ENCODE measurements at regions not wholly inside any gene's neighbourhood (a gene's known extent, or its start where the extent isn't known, plus 50 kb on each side); places are given as distances from the start of the nearest gene placed in this dataset.

GRCh38 chr20:48381353-48382120 lies 446.3 kb downstream of the PREX1 start:
- H3K4me1 ChIP-seq (ENCODE audit: control insufficient read depth in 1 of 2, insufficient read depth in 2 of 2, low read length in 2 of 2): no peaks in the 10 kb centered on the region
- H2AFZ ChIP-seq (ENCODE audit: insufficient read depth, low read depth, low read length, poor library complexity, severe bottlenecking): no peak overlapping the region
- TF ChIP-seq CTCF (IDR thresholded peaks at IDR 0.05): no peak
- Mint-ChIP-seq H3K36me3 (no peaks in the 10 kb centered on the region), H3K27ac (no peak overlapping the region), H3K9me3 (peaks cover 0 to 5% (median 3%) of the 10 kb centered on the region in 7 donors), H3K4me1 (no peaks in the 10 kb centered on the region), H3K27me3 (ENCODE audit: low read depth in 3 of 3) (peaks cover 10 to 15% (median 11%) of the 10 kb centered on the region in 3 donors), H3K4me3 (no peak overlapping the region)
- no peaks in the 10 kb centered on the region for H3K79me2 ChIP-seq (ENCODE audit: insufficient read depth, low read length)
- DNase-seq: no peak
- H3K36me3 ChIP-seq (replicated peaks in 1 of 2; ENCODE audit: control insufficient read depth in 1 of 2, insufficient read depth in 2 of 2, low read length in 2 of 2): no peaks in the 10 kb centered on the region
- intact Hi-C loops (cut with micrococcal nuclease): no loop called here
- no peak overlapping the region for H3K4me2 ChIP-seq (replicated peaks; ENCODE audit: extremely low read depth, low read length, poor library complexity, severe bottlenecking)
- H3K27ac ChIP-seq (ENCODE audit: low read depth in 1 of 2, low read length in 2 of 2): no peak overlapping the region
- no peak overlapping the region for H3K4me3 ChIP-seq (replicated peaks in 1 of 3; ENCODE audit: low read depth in 2 of 3, low read length in 3 of 3)
- no peaks in the 10 kb centered on the region for H3K9me3 ChIP-seq (replicated peaks in 1 of 2; ENCODE audit: control insufficient read depth in 1 of 2, insufficient read depth in 1 of 2, low read length in 2 of 2)
- H3K27me3 ChIP-seq (ENCODE audit: control insufficient read depth in 2 of 2, insufficient read depth in 2 of 2, low read length in 2 of 2): no peaks in the 10 kb centered on the region
- H4K20me1 ChIP-seq (ENCODE audit: insufficient read depth, low read length): no peaks in the 10 kb centered on the region
- no peak overlapping the region for H3K9ac ChIP-seq (ENCODE audit: insufficient read depth, low read length, poor library complexity, severe bottlenecking)
- WGBS (ENCODE audit: insufficient coverage): 95% methylated on average over 12 of the region's 12 CpGs

GRCh38 chr20:48380661-48381060 lies 447.1 kb downstream of the PREX1 start:
- H3K36me3 ChIP-seq (replicated peaks in 1 of 2; ENCODE audit: control insufficient read depth in 1 of 2, insufficient read depth in 2 of 2, low read length in 2 of 2): no peaks in the 10 kb centered on the region
- no peak overlapping the region for H3K4me3 ChIP-seq (replicated peaks in 1 of 3; ENCODE audit: low read depth in 2 of 3, low read length in 3 of 3)
- no peak overlapping the region for H3K27ac Mint-ChIP-seq
- no peak for TF ChIP-seq CTCF (IDR thresholded peaks at IDR 0.05)
- no peak overlapping the region for H3K4me3 Mint-ChIP-seq
- H3K79me2 ChIP-seq (ENCODE audit: insufficient read depth, low read length): no peaks in the 10 kb centered on the region
- intact Hi-C loops (cut with micrococcal nuclease): no loop called here
- peaks cover 0 to 5% (median 3%) of the 10 kb centered on the region in 7 donors for H3K9me3 Mint-ChIP-seq
- H3K27ac ChIP-seq (ENCODE audit: low read depth in 1 of 2, low read length in 2 of 2): no peak overlapping the region
- no peak overlapping the region for H2AFZ ChIP-seq (ENCODE audit: insufficient read depth, low read depth, low read length, poor library complexity, severe bottlenecking)
- H3K4me1 Mint-ChIP-seq: no peaks in the 10 kb centered on the region
- H3K9me3 ChIP-seq (replicated peaks in 1 of 2; ENCODE audit: control insufficient read depth in 1 of 2, insufficient read depth in 1 of 2, low read length in 2 of 2): no peaks in the 10 kb centered on the region
- peaks cover 9 to 18% (median 17%) of the 10 kb centered on the region in 3 donors for H3K27me3 Mint-ChIP-seq (ENCODE audit: low read depth in 3 of 3)
- no peaks in the 10 kb centered on the region for H3K27me3 ChIP-seq (ENCODE audit: control insufficient read depth in 2 of 2, insufficient read depth in 2 of 2, low read length in 2 of 2)
- H3K4me2 ChIP-seq (replicated peaks; ENCODE audit: extremely low read depth, low read length, poor library complexity, severe bottlenecking): no peak overlapping the region
- H4K20me1 ChIP-seq (ENCODE audit: insufficient read depth, low read length): no peaks in the 10 kb centered on the region
- 100% methylated on average over 1 of the region's 4 CpGs for WGBS (ENCODE audit: insufficient coverage)
- no peaks in the 10 kb centered on the region for H3K36me3 Mint-ChIP-seq
- no peak overlapping the region for H3K9ac ChIP-seq (ENCODE audit: insufficient read depth, low read length, poor library complexity, severe bottlenecking)
- H3K4me1 ChIP-seq (ENCODE audit: control insufficient read depth in 1 of 2, insufficient read depth in 2 of 2, low read length in 2 of 2): no peaks in the 10 kb centered on the region
- DNase-seq: no peak

Data from CD14-positive monocyte (primary cell).